Neural progenitor cell (in vitro differentiated cells): ENCODE measurements at regions not wholly inside any gene's neighbourhood (a gene's known extent, or its start where the extent isn't known, plus 50 kb on each side); places are given as distances from the start of the nearest gene placed in this dataset.

Experiments
- DNase-seq: peaks from one replicate; pipeline ENCODE4 v3.0.0-alpha.2; 2016; ENCODE audit warnings: low spot score
- H2AFZ ChIP-seq: fragments of 200-600 bp; sonication (generic); replicated peaks from 2 replicates; pipeline ENCODE4 v1.6.1; 2016; ENCODE audit warnings: antibody characterized with exemption
- H3F3A ChIP-seq: fragments of 200-600 bp; sonication (generic); 2 replicates; pipeline ENCODE4 v1.6.1; 2016; ENCODE audit warnings: antibody characterized with exemption, low read depth
- H3K27ac ChIP-seq: fragments of 200-600 bp; sonication (generic); 2 replicates; pipeline ENCODE4 v1.5.1; 2016; ENCODE audit warnings: mild to moderate bottlenecking
- H3K27me3 ChIP-seq: fragments of 200-600 bp; sonication (generic); 2 replicates; pipeline ENCODE4 v1.6.1; 2016; ENCODE audit warnings: mild to moderate bottlenecking, moderate library complexity
- H3K36me3 ChIP-seq: fragments of 200-600 bp; sonication (generic); 2 replicates; pipeline ENCODE4 v1.5.1; 2016
- H3K4me1 ChIP-seq: fragments of 200-600 bp; sonication (generic); 2 replicates; pipeline ENCODE4 v1.6.1; 2016; ENCODE audit warnings: mixed run types
- H3K4me2 ChIP-seq: fragments of 200-600 bp; sonication (generic); 2 replicates; pipeline ENCODE4 v1.6.1; 2016
- H3K4me3 ChIP-seq: fragments of 200-600 bp; sonication (generic); 2 replicates; pipeline ENCODE4 v1.5.1; 2016
- H3K79me2 ChIP-seq: fragments of 200-600 bp; sonication (generic); 2 replicates; pipeline ENCODE4 v1.6.1; 2016; ENCODE audit warnings: low read depth
- H3K9ac ChIP-seq: fragments of 200-600 bp; sonication (generic); 2 replicates; pipeline ENCODE4 v1.6.1; 2016
- H3K9me3 ChIP-seq: fragments of 200-600 bp; sonication (generic); 2 replicates; pipeline ENCODE4 v1.5.1; 2016; ENCODE audit warnings: low read depth
- H4K20me1 ChIP-seq: fragments of 200-600 bp; sonication (generic); 2 replicates; pipeline ENCODE4 v1.6.1; 2016; ENCODE audit warnings: low read depth
- H3K27ac Mint-ChIP-seq: 3 replicates; pipeline ENCODE4 v1.8.0; 2021; ENCODE audit warnings: mixed read lengths
- H3K27me3 Mint-ChIP-seq: 2 replicates; pipeline ENCODE4 v1.8.0; 2022; ENCODE audit warnings: low read depth, mild to moderate bottlenecking, inconsistent platforms, moderate library complexity, mixed read lengths; ENCODE audit not compliant: insufficient read depth
- H3K36me3 Mint-ChIP-seq: 3 replicates; pipeline ENCODE4 v1.8.0; 2021; ENCODE audit warnings: mixed read lengths
- H3K4me1 Mint-ChIP-seq: 3 replicates; pipeline ENCODE4 v1.8.0; 2021; ENCODE audit warnings: mixed read lengths
- H3K4me3 Mint-ChIP-seq: 3 replicates; pipeline ENCODE4 v1.8.0; 2021; ENCODE audit warnings: mild to moderate bottlenecking, moderate library complexity, mixed read lengths
- H3K9me3 Mint-ChIP-seq: 3 replicates; pipeline ENCODE4 v1.8.0; 2020; ENCODE audit warnings: mixed read lengths
- EZH2 ChIP-seq: fragments of 200-600 bp; sonication (generic); IDR thresholded peaks from 2 replicates; pipeline ENCODE4 v1.6.1; 2017; ENCODE audit warnings: antibody characterized with exemption, mild to moderate bottlenecking, moderate library complexity
- EZH2phosphoT487 ChIP-seq: fragments of 200-600 bp; sonication (generic); IDR thresholded peaks from 2 replicates; pipeline ENCODE4 v1.6.1; 2017; ENCODE audit warnings: antibody characterized with exemption
- TF ChIP-seq, protein P1 (sequence below): fragments of 200-600 bp; sonication (generic); IDR thresholded peaks from 2 replicates; pipeline ENCODE4 v1.5.1; 2017; ENCODE audit warnings: antibody characterized with exemption, mild to moderate bottlenecking

GRCh38 chr2:78420132-78420531 is 605.4 kb upstream of the REG3G start:
- H4K20me1 ChIP-seq: no peaks in the 10 kb centered on the region
- H3K27me3 ChIP-seq: no peaks in the 10 kb centered on the region
- no peaks in the 10 kb centered on the region for H3K9me3 ChIP-seq
- Mint-ChIP-seq H3K4me3 (no peak overlapping the region), H3K27ac (no peak overlapping the region), H3K4me1 (no peaks in the 10 kb centered on the region), H3K36me3 (no peaks in the 10 kb centered on the region), H3K9me3 (no peaks in the 10 kb centered on the region), H3K27me3 (no peaks in the 10 kb centered on the region)
- no peaks in the 10 kb centered on the region for H3F3A ChIP-seq
- H3K79me2 ChIP-seq: no peaks in the 10 kb centered on the region
- no peak for DNase-seq
- no peak overlapping the region for H3K4me3 ChIP-seq
- no peak overlapping the region for H3K9ac ChIP-seq
- no peak overlapping the region for H2AFZ ChIP-seq
- H3K4me1 ChIP-seq: no peaks in the 10 kb centered on the region
- H3K36me3 ChIP-seq: no peaks in the 10 kb centered on the region
- no peak overlapping the region for H3K27ac ChIP-seq
- no peak for TF ChIP-seq EZH2
- no peak for TF ChIP-seq EZH2phosphoT487
- H3K4me2 ChIP-seq: no peak overlapping the region

- Mint-ChIP-seq H3K4me3 (no peak overlapping the region), H3K4me1 (no peaks in the 10 kb centered on the region), H3K27ac (no peak overlapping the region), H3K36me3 (no peaks in the 10 kb centered on the region), H3K27me3 (no peaks in the 10 kb centered on the region), H3K9me3 (no peaks in the 10 kb centered on the region)
- no peaks in the 10 kb centered on the region for H3F3A ChIP-seq
- H3K4me2 ChIP-seq: no peak overlapping the region
- no peak overlapping the region for H3K27ac ChIP-seq
- no peak overlapping the region for H2AFZ ChIP-seq
- DNase-seq: no peak
- no peaks in the 10 kb centered on the region for H3K36me3 ChIP-seq
- TF ChIP-seq EZH2 (no peak), EZH2phosphoT487 (no peak)
- TF ChIP-seq, protein P1, sequence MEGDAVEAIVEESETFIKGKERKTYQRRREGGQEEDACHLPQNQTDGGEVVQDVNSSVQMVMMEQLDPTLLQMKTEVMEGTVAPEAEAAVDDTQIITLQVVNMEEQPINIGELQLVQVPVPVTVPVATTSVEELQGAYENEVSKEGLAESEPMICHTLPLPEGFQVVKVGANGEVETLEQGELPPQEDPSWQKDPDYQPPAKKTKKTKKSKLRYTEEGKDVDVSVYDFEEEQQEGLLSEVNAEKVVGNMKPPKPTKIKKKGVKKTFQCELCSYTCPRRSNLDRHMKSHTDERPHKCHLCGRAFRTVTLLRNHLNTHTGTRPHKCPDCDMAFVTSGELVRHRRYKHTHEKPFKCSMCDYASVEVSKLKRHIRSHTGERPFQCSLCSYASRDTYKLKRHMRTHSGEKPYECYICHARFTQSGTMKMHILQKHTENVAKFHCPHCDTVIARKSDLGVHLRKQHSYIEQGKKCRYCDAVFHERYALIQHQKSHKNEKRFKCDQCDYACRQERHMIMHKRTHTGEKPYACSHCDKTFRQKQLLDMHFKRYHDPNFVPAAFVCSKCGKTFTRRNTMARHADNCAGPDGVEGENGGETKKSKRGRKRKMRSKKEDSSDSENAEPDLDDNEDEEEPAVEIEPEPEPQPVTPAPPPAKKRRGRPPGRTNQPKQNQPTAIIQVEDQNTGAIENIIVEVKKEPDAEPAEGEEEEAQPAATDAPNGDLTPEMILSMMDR: no peak
- no peaks in the 10 kb centered on the region for H3K79me2 ChIP-seq
- no peak overlapping the region for H3K4me3 ChIP-seq
- H3K27me3 ChIP-seq: no peaks in the 10 kb centered on the region
- H4K20me1 ChIP-seq: no peaks in the 10 kb centered on the region
- no peaks in the 10 kb centered on the region for H3K9me3 ChIP-seq
- no peaks in the 10 kb centered on the region for H3K4me1 ChIP-seq
- no peak overlapping the region for H3K9ac ChIP-seq
Measured at GRCh38 chr2:78423631-78424030, 601.9 kb upstream of the REG3G start.

- H3K4me3 Mint-ChIP-seq: no peak overlapping the region
- no peak for DNase-seq
- H3K9me3 ChIP-seq: no peaks in the 10 kb centered on the region
- H3K79me2 ChIP-seq: no peaks in the 10 kb centered on the region
- no peaks in the 10 kb centered on the region for H4K20me1 ChIP-seq
- H3K9ac ChIP-seq: no peak overlapping the region
- H3K27ac ChIP-seq: no peak overlapping the region
- H3K27me3 ChIP-seq: no peaks in the 10 kb centered on the region
- no peak overlapping the region for H3K27ac Mint-ChIP-seq
- H2AFZ ChIP-seq: no peak overlapping the region
- no peaks in the 10 kb centered on the region for H3K36me3 Mint-ChIP-seq
- H3K9me3 Mint-ChIP-seq: no peaks in the 10 kb centered on the region
- no peaks in the 10 kb centered on the region for H3K36me3 ChIP-seq
- no peaks in the 10 kb centered on the region for H3K4me1 Mint-ChIP-seq
- TF ChIP-seq, protein P1: no peak
- TF ChIP-seq EZH2phosphoT487: no peak
- no peak for TF ChIP-seq EZH2
- H3K4me2 ChIP-seq: no peak overlapping the region
- no peaks in the 10 kb centered on the region for H3K4me1 ChIP-seq
- no peaks in the 10 kb centered on the region for H3F3A ChIP-seq
- H3K27me3 Mint-ChIP-seq: no peaks in the 10 kb centered on the region
- no peak overlapping the region for H3K4me3 ChIP-seq
Measured at GRCh38 chr2:78427170-78427569, 598.3 kb upstream of the REG3G start.

DNA sequence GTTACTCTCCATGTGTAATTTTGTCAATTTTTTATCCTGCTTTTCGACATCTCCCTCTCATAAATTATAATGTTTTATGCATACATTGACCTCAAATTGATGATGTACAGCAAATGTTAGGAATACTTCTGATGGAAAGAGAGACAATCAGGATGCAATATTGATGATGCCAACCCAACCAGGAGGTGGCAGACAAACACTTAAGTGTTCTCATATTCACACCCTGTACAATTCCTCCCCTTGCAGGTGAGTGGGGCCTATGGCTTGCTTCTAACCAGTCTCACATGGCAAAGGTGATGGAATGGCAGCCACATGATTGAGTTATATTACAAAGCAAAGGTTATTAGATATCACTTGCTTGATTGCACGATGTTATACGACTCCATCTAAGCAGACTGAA is 594.3 kb upstream of the REG3G start:
- H3K79me2 ChIP-seq: no peaks in the 10 kb centered on the region
- no peaks in the 10 kb centered on the region for H3F3A ChIP-seq
- DNase-seq: peak; percentile 45
- H3K4me1 ChIP-seq: no peaks in the 10 kb centered on the region
- TF ChIP-seq, protein P1: peak; percentile 46
- TF ChIP-seq EZH2: no peak
- no peaks in the 10 kb centered on the region for H4K20me1 ChIP-seq
- no peak overlapping the region for H3K4me2 ChIP-seq
- no peak overlapping the region for H2AFZ ChIP-seq
- Mint-ChIP-seq H3K27me3 (no peaks in the 10 kb centered on the region), H3K4me3 (no peak overlapping the region), H3K4me1 (no peaks in the 10 kb centered on the region), H3K27ac (no peak overlapping the region), H3K36me3 (no peaks in the 10 kb centered on the region), H3K9me3 (no peaks in the 10 kb centered on the region)
- H3K4me3 ChIP-seq: no peak overlapping the region
- no peaks in the 10 kb centered on the region for H3K36me3 ChIP-seq
- H3K9me3 ChIP-seq: no peaks in the 10 kb centered on the region
- H3K27me3 ChIP-seq: no peaks in the 10 kb centered on the region
- no peak overlapping the region for H3K27ac ChIP-seq
- no peak overlapping the region for H3K9ac ChIP-seq
